NCI-H1417 treated with DMSO at 0.1 percent for 48 hours (cell line): ENCODE measurements at regions not wholly inside any gene's neighbourhood (a gene's known extent, or its start where the extent isn't known, plus 50 kb on each side); places are given as distances from the start of the nearest gene placed in this dataset.
"Not testable (repeated sequence)": the region's sequence is repeated elsewhere in the genome, so short reads cannot be mapped to it uniquely, and the experiment has no call there.

Experiments
- DNase-seq: peaks from one replicate; lab custom pipeline; 2025; lab: John Stamatoyannopoulos, UW

DNA sequence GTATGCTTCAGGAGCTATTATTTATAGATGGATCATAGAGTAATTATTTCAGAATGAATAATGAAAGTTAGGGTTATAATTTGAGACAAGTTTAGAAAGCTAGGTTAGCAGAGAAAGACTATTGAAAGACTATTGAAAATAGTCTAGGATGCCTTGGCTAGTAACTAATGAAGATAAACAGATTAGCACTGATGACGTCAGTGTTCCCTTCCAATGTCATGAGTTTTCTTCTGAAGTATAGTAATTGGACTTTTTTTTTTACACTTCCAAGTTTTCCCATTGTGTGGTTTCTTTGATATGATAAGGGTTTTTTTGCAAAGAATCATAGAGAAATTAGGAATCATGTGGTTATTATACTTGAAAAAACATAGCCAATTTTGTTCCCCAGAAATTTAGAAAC, 1041.5 kb upstream of the CRIM1 start:
- DNase-seq: no peak

DNA sequence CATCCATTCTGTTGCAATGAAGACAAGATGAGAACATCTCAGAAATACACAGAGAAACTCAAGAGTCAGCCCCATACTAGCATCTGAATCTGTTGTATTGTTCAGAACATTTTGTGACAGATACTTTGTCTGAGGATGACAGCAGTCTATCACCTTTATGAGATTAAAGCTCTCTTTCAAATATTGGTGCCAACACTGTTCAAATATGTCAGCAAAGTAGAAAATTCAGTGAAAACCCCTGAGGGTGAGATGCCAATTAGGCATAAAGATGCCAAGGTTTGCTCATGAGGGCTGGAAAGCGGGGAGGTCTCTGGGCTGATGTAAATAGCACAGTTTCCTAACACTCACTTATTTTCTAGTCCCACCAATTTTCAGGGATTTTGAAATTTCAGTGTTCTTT, 1054.2 kb upstream of the CRIM1 start:
- DNase-seq: no peak

DNA sequence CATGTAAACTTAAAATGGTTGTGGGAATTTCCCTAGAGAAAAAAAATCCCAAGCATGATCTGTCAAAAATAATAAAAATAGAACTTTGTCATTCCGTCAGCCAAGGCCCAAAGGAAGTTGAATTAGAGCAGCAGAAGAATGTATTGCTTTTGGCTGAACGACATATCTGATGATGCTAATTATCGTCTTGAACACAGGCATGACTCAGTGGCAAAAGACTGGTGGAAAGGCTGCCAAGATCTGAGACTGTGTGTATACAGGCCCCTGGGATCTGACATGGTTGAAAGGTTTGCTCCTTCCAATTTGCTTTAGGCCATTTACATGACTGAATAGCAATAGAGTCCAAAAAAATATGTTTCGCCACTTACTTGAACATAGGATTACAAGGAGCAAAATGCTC, 1057.1 kb upstream of the CRIM1 start:
- DNase-seq: no peak

DNA sequence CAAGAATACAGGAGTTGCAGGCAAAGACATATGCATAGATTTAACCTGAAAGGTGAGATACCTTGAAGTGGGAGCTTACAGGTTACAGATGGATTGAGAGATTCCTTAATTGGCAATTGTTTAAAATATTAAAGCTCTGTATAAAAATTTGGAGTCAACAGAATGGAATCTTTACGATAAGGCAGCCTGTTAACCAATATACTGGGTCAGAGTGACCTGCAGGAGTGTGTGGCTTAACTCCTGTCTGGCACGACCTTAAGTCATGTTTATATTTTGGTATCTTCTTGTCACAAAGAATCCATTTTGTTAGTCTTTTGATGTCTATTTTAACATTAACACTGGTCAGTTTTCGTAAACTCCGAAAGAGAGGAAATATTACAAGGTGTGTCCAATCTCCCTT, 1058.2 kb upstream of the CRIM1 start:
- DNase-seq: no peak

DNA sequence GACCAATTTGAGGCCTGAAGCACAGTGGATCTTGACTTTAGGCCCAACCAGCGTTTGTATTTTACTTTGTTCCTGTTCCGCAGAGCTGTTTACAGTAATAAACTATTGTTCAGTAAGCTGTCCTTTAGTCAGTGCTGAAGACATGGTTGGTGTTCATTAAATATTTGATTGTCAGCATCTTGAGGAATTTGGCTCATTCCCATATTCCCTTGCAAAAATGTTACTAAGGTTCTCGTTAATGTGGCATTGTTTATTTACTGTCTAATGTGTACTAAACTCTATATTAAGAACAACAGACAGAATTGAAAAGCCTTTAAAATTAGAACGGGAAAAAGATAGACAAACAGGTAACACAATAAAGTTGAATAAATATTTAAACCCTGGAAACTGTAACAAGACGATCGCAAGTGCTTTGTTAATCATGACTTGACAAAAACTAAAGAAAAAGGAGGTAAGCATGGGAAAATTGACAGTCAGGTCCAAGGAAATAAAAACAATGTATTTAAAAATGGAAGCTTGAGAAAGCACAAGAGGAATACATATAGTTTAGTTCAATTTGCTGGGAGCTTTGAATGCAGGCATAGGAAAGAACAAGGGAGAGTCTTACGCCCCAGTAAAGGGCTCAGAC, 1060.8 kb upstream of the CRIM1 start:
- no peak for DNase-seq

DNA sequence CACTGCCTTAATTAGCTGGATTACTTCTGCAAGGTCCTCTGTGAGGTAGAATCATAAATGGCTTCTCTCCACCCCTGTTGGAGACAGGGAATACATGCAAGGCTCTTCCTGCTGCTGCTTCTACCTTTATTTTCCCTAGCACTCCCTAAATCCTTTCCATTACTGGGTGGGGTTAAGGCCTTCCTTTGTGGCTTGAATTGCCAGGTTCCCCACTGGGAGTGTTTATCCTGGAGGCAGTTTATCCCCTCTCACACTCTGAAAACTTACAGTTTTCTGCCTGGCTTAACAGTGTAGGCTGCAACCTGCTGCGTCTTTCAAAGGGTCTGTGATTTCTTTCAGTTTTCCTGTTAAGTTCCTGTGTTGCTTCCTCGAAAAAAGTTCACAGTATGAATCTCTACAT, 1062.3 kb upstream of the CRIM1 start:
- DNase-seq: no peak

DNA sequence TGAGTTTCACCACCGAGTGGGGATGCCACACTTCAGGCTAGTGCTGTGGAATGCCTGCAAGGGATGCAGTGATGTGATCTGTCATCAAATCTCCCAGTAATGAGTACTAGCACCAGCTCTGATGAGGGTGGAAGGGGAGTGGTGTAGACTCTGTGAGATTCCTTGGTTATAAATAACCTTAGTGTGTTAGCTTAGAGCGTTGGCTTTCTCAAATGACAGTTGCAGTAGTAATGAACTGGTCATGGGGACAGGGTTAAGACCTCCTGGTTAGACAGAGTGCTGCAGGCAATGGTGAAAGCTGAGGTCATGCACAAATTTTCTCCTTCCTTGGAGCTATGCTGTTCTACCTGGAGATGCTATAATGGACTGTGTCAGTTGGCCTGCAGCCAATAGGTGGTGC, 1063.4 kb upstream of the CRIM1 start:
- no peak for DNase-seq

DNA sequence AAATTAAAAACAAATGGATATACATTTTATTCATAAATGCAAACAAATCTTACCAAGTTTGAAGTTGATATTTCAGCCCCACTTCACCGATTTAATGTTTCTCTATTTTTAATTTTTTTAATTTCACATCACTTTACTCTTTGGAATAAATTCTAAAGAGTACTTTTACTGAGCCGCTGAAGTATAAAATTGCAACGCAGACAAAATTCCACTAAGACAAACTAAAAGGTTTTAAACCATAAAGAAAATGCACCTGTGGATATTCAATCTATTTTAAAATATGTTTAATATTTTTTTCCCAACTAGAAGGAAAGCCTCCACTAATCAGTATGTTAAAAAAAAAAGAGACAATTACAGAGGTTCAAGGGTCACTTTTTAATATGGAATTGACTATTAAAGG, 1073.9 kb upstream of the CRIM1 start:
- DNase-seq: no peak

DNA sequence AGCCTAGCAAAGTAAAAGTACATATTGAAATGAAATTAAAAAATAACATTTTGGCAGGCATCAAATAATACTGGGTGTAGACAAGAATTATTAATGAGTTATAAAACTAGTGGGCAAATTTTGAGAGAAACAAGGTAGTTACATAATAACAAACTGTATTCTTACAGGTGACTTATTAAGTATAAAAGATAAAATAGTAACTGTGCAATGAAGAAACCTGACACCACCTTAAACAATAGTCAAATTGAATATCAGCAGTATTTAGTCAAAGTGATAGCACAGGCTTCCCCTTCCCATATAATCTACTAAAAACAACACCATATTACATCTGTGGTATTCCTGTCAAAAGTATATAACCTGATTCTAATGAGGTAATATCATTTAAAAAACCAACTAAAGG, 1099.8 kb upstream of the CRIM1 start:
- DNase-seq: no peak

DNA sequence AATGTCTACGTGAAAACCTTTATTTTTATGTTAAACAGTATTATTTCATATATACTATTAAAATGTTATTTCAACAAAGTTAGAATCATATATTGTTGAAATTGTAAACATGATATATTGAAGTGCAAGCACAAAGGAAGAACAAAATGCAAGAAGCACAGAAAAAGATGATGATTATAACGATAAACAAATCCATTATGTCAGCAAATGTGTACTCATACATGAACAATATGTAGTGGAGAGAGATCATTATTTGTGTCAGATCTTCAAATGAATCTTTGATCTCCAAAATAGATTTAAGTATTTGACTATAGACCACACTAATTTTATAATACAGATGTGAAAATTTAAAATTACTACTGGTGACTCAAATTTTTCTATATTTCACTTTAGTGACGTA, 1104.4 kb upstream of the CRIM1 start:
- no peak for DNase-seq

DNA sequence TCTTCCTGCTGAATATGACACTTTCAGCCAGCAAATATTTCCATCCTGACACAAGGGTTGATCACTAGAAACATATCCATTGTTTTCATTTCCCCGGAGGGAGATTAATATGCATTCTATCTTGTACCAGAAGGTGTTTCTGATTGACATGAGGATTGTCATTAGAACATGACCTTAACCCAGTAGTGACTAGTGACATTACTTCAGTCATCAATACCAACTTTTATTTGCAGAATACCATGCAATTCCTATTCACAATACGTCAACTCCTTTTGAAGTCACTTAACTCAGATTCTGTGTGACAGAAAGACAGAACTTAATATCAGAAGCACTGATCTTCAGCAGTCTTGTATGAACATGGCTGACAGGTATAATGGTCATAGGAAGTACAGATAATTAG, 1108.9 kb upstream of the CRIM1 start:
- DNase-seq: no peak

DNA sequence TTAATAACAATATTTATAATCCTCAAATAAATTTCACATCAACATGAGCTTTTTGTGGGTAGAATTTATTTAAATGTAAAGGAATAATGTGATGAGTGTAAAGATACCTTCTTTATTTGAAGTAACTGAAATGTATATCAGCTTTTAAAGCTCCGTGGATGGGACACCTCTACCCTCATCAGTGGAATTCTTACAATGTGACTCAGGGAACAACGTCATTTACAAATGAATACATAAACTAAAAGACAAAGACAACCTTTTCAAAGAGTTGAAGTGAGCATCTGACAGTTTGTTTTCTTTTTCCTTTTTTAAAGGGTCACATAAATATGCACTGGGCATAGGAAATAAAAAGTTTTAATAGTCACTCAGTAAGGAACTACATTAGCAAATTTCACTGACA, 1127.0 kb upstream of the CRIM1 start:
- no peak for DNase-seq

DNA sequence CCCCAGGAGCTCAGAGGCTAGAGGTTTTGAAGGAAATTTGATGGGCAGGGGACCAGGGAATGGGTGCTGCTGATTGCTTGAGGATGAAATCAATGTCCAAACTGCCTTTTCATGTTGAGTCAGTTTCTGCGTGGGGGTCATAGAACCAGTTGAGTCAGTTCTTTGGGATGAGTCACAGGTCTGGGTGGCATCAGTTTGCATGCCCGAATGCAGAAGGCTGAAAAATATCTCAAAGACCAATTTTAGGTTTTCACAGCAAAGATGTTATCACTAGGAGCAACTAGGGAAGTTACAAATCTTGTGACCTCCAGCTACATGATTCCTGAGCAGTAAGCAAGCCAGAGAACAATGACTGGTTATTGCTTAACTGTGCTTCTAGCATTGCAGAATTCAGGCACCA, 1135.1 kb upstream of the CRIM1 start:
- DNase-seq: no peak

DNA sequence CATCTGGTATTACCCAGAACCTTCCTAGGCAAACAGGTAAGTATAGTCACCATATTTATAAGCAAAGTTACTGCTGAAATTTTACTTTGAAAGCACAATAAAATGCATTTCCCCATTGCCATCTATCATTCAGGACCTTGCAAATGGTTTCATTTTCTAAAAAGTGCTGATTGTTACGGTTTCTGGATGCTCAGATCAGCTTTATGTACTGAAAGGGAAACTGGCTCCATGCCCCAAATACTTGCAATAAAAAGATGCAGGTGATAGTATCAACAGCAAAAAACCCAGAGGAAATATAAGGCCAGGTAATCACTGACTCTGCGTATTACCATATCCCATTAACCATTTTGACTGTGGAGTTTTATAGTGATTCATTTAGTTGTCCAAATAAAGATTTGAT, 1150.7 kb upstream of the CRIM1 start:
- no peak for DNase-seq

DNA sequence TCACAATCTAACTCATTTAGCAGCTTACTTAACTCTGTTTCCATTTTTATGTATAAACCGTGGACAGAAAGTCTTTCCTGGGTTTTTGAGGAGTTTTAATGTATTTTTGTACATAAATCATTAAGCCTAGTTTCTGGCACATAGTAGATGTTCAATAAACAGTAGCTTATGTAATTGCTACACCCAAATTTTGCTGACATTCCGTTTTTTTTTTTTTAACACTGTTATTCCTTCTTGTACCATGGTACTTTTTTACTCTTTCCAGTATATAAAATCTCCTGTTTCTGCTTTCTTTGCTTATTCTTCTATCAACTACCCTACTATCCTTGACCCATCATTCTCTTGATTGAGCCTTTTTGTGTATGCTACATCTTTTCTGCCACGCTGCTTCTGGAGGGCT, 1151.3 kb upstream of the CRIM1 start:
- no peak for DNase-seq

DNA sequence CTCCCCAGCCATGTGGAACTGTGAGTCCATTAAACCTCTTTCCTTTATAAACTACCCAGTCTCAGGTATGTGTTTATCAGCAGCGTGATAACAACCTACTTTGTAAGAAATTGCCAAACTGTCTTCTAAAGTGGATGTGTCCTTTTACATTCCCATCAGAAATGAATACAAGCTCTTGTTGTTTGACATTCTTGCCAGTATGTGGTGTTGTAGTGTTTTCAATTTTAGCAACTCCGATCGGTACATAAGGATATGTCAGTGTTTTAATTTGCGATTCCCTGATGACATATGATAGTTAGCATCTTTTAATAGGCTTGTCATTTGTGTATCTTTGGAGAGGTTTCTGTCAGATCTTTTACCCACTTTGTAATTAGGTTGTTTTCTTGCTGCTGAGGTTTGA, 1156.3 kb upstream of the CRIM1 start:
- no peak for DNase-seq

DNA sequence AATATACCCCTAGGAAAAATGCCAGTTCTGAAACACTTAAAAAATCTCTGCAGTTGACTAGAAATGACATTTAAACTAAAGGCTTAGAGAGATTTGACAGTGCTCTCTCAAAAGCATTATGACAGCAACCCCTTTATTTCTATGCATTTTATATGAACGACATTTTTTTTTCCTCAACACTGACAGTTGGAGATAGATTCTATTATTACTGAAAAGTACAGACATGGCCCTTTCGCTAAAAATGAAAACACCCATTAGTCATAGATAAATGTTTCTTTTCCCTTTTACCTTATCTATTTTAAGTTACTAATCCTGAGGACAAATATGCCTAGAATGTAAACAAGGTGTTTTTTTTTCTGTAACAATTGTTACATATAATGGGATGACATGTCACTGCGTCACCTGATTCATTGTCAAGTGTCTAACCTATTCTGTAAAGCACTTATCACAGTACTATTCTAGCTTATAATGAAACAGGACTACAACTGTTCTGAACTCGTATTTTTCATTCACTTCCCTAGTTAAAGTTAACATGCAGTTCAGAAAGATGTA, 1169.6 kb upstream of the CRIM1 start:
- no peak for DNase-seq

DNA sequence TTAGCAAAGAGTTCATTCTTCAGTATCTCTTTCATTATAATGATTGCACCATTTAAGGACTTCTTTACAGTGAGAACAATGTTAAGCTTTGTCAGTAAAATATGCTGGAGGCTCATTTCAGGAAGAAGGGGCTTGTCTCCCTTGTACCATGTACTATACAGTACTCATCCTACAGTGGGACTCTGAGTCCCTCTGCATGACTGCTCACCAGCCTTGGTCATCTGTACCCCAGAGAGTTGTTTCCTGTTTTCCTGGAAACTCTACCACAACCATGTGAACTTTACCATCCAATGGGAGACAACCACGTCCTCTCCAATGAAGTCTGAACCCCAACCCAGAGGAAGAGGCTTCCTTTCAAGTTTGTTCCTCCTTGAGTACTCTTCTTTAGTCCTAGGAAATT, 1171.1 kb upstream of the CRIM1 start:
- no peak for DNase-seq

DNA sequence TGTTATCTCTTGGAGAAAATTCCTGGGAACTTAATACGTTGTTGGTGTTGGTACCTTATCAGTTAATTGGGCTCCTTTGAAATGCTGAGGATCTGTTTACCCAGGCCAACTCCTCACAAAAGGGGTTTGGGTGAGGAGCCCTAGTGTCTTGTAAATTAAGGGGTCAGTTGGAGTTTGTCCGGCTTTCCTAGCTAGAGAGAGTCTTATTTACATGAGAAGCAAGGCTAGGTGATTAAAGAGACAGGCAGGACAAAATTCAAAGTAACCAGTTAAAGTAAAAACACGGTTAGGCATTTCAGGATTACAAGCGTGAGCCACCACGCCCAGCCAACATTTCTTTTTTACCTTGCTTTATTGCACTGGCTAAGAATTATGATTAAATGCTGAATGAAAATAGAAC, 1178.9 kb upstream of the CRIM1 start:
- DNase-seq: not testable (repeated sequence)

DNA sequence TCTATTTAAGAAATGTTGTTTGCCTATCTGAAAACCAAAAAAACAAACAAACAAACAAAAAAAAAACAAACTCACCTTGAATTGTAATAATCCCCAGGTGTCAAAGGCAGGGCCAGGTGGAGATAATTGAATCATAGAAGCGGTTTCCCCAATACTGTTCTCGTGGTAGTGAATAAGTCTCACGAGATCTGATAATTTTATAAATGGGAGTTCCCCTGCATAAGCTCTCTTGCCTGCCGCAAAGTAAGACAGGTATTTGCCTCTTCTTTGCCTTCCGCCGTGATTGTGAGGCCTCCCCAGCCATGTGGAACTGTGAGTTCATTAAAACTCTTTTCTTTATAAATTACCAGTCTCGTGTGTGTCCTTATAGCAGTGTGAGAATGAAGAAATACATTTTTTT, 1180.7 kb upstream of the CRIM1 start:
- no peak for DNase-seq

DNA sequence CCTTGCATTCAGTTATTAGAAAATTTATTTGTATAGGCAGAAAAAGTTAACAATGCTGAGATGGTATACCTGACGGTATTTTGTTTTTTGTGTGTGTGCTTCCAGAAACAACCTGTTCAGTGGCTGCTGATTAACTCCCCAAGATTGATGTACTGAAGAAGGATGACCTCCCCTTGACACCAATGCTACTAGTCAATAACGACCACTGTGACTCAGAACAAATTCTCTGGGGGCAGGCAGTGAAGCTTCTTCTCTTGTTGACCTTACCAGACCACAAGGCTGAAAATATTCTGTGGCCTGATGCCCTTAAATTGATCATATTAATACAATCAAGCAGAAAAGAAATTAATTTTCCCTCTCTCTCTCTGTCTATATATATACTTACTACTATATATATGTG, 1182.9 kb upstream of the CRIM1 start:
- no peak for DNase-seq

DNA sequence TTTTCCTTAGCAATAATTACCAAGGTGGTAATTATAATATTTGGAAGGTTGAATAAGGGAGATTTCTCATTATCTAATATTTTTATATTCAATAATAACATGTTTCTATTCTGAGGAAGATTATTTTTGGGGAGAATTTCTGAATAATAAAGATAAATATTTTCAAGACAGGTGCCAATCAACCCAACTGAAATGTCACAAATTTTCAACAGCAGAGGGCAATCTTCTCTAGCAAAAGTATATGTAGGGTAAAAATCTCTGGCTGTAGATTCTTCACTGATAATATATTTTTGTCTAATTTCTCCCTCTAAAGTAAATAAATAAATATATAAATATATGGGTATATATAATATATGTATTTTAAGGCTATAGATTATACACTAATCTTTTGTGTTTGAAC, 1187.2 kb upstream of the CRIM1 start:
- no peak for DNase-seq

DNA sequence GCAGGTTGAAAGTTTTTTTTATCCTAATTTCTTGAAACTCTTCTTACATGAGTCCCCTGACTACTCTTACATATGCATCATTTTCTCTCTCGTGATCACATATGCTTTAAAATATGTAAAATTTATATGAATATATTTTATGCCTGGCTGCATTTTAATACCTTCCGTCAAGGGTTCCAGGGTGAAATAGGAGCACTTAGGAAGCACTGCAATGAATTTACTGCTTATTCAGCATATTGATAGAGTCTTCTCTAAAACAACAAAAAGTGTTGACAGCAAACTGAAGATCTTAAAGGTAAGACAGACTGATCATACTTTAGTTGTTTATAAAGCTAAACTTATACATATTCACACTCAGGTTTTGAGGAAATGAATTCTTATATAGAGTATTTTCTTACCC, 1191.6 kb upstream of the CRIM1 start:
- DNase-seq: no peak

DNA sequence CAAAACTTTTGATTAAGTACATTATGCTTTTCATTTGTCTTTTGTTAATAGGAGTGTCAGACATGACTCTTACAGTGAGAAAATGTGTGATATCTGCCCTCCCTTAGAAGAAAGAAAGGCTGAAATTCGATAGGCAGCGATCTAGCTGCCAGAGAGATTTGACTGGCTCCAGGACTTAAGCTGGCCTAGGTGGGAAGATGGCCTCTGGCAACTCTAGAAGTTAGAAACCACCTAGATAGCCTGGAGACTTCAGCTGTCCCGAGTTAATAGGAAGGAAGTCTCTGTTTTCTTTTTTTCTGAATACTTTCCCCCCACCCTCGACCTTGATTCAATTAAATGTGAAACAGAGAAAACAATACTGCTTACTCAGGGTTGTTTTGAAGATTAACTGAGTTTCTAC, 1194.7 kb upstream of the CRIM1 start:
- no peak for DNase-seq

DNA sequence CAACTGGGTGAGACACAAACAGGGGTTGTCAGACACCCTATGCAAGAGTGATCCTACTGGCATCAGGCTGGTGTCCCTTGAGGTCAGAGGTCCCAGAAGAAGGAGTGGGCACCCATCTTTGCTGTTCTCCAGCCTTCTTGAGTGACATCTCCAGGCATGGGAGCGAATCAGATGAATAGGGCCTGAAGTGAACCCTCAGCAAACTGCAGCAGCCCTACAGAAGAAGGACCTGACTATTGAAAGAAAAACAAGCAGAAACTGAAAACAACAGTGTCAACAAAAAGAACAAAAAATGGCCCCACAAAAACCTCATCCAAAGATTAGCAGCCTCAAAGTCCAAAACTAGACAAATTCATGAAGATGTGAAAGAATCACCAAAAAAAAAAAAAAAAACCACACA, 1229.7 kb upstream of the CRIM1 start:
- DNase-seq: no peak
